CD14-positive monocyte (primary cell): ENCODE measurements at regions not wholly inside any gene's neighbourhood (a gene's known extent, or its start where the extent isn't known, plus 50 kb on each side); places are given as distances from the start of the nearest gene placed in this dataset.

ENCODE experiments used
- DNase-seq, 3 donors: peaks; one replicate each; pipeline ENCODE4 v3.0.0-alpha.2; 2011 to 2022
- H2AFZ ChIP-seq: 2 replicates; pipeline ENCODE4 v1.6.0; 2012; ENCODE audit warnings: mild to moderate bottlenecking, low read depth, low read length, inconsistent platforms; ENCODE audit not compliant: insufficient read depth, poor library complexity, severe bottlenecking
- H3K27ac ChIP-seq, 2 donors: 1 replicate in 1 of 2; 2 replicates in 1 of 2; pipeline ENCODE4 v1.5.1; 2012 to 2013; ENCODE audit warnings: low read length in 2 of 2, control low read depth in 1 of 2, inconsistent platforms in 1 of 2, low read depth in 1 of 2, mild to moderate bottlenecking in 1 of 2
- H3K27me3 ChIP-seq, 2 donors: one replicate each; pipeline versions ENCODE4 v1.6.0 to v1.6.1; 2011 to 2013; ENCODE audit warnings: low read length in 2 of 2; ENCODE audit not compliant: control insufficient read depth in 2 of 2, insufficient read depth in 2 of 2
- H3K36me3 ChIP-seq, 2 donors: replicated peaks in 1 of 2; 1 replicate in 1 of 2; 2 replicates in 1 of 2; pipeline versions ENCODE4 v1.5.1 to v1.6.1; 2012 to 2013; ENCODE audit warnings: low read length in 2 of 2, control low read depth in 1 of 2, inconsistent platforms in 1 of 2, mild to moderate bottlenecking in 1 of 2; ENCODE audit not compliant: insufficient read depth in 2 of 2, control insufficient read depth in 1 of 2
- H3K4me1 ChIP-seq, 2 donors: 1 replicate in 1 of 2; 2 replicates in 1 of 2; pipeline versions ENCODE4 v1.5.1 to v1.6.1; 2012 to 2013; ENCODE audit warnings: low read length in 2 of 2, control low read depth in 1 of 2, inconsistent platforms in 1 of 2, mild to moderate bottlenecking in 1 of 2, moderate library complexity in 1 of 2; ENCODE audit not compliant: insufficient read depth in 2 of 2, control insufficient read depth in 1 of 2
- H3K4me2 ChIP-seq: replicated peaks from 2 replicates; pipeline ENCODE3; 2012; ENCODE audit warnings: low read length, moderate library complexity, mild to moderate bottlenecking; ENCODE audit not compliant: poor library complexity, severe bottlenecking; ENCODE audit errors: extremely low read depth
- H3K4me3 ChIP-seq, 3 experiments: fragments of 200-600 bp in 1 of 3; sonication (generic) in 1 of 3; replicated peaks in 1 of 3; 1 replicate in 2 of 3; 2 replicates in 1 of 3; pipeline ENCODE4 v1.5.1; 2011 to 2013; ENCODE audit warnings: low read length in 3 of 3, mild to moderate bottlenecking in 3 of 3, control low read depth in 2 of 3, low read depth in 2 of 3, inconsistent platforms in 1 of 3, moderate library complexity in 1 of 3
- H3K79me2 ChIP-seq: 2 replicates; pipeline ENCODE4 v1.6.0; 2012; ENCODE audit warnings: mild to moderate bottlenecking, control low read depth, inconsistent platforms, low read length, moderate library complexity; ENCODE audit not compliant: insufficient read depth
- H3K9ac ChIP-seq: 2 replicates; pipeline ENCODE4 v1.6.0; 2017; ENCODE audit warnings: low read length, mild to moderate bottlenecking; ENCODE audit not compliant: insufficient read depth, poor library complexity, severe bottlenecking
- H3K9me3 ChIP-seq, 2 donors: replicated peaks in 1 of 2; 1 replicate in 1 of 2; 2 replicates in 1 of 2; pipeline versions ENCODE4 v1.5.1 to v1.6.1; 2012 to 2013; ENCODE audit warnings: low read length in 2 of 2, control low read depth in 1 of 2; ENCODE audit not compliant: control insufficient read depth in 1 of 2, insufficient read depth in 1 of 2
- H4K20me1 ChIP-seq: 2 replicates; pipeline ENCODE4 v1.6.0; 2012; ENCODE audit warnings: mild to moderate bottlenecking, low read length, control low read depth, moderate library complexity; ENCODE audit not compliant: insufficient read depth
- H3K27ac Mint-ChIP-seq, 7 donors: one replicate each; pipeline ENCODE4 v1.8.0; 2020; ENCODE audit warnings: mild to moderate bottlenecking in 7 of 7, mixed read lengths in 7 of 7, moderate library complexity in 6 of 7, inconsistent platforms in 2 of 7
- H3K27me3 Mint-ChIP-seq, 3 donors: one replicate each; pipeline ENCODE4 v1.8.0; 2021 to 2022; ENCODE audit warnings: low read depth in 3 of 3, mild to moderate bottlenecking in 3 of 3, mixed read lengths in 3 of 3, moderate library complexity in 3 of 3, inconsistent platforms in 1 of 3
- H3K36me3 Mint-ChIP-seq, 2 donors: one replicate each; pipeline ENCODE4 v1.8.0; 2020; ENCODE audit warnings: mixed read lengths in 2 of 2, inconsistent platforms in 1 of 2, mild to moderate bottlenecking in 1 of 2
- H3K4me1 Mint-ChIP-seq: one replicate; pipeline ENCODE4 v1.8.0; 2020; ENCODE audit warnings: mild to moderate bottlenecking, mixed read lengths
- H3K4me3 Mint-ChIP-seq, 2 donors: one replicate each; pipeline ENCODE4 v1.8.0; 2020; ENCODE audit warnings: mild to moderate bottlenecking in 2 of 2, mixed read lengths in 2 of 2, moderate library complexity in 1 of 2
- H3K9me3 Mint-ChIP-seq, 7 donors: one replicate each; pipeline ENCODE4 v1.8.0; 2020 to 2022; ENCODE audit warnings: mixed read lengths in 7 of 7, mild to moderate bottlenecking in 6 of 7, moderate library complexity in 6 of 7, inconsistent platforms in 2 of 7
- WGBS: methylation state at CpG from one replicate; pipeline ENCODE4 v1.1.5; 2013; ENCODE audit warnings: missing lambda C conversion rate; ENCODE audit not compliant: insufficient coverage; 5-methylcytosine and 5-hydroxymethylcytosine counted together
- intact Hi-C, 2 donors: fragments of 100-400 bp; cut with micrococcal nuclease; formaldehyde crosslinking; loops; one replicate each; pipeline versions ENCODE4 v1.15.0 to v1.15.1; 2023
- TF ChIP-seq, protein P1 (sequence below): fragments of 200-600 bp; IDR thresholded peaks from one replicate; pipeline ENCODE4 v1.8.0; 2022; ENCODE audit warnings: antibody characterized with exemption, mild to moderate bottlenecking

DNA sequence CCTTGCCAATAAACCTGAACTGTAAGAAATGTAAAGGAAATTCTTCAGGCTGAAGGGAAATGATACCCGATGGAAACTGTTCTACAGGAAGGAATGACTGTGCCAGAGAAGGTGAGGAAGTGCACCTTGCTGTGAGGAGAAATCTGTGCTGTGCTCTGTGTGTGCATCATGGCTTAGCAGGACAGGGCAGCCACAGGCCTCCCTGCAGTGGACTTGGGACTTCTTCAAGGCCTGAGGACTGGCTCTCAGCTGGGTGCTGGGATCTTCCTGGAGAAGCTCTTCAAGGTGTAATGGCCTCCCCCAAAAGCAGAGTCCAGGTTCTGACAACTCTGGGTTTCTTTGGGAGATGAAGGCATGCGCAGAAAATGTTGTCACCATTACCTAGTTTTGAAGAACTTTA, 145.1 kb downstream of the UQCRFS1 start:
- intact Hi-C loops, result no loop called here
- H3K4me3 Mint-ChIP-seq, result no peak overlapping the region
- TF ChIP-seq, protein P1, sequence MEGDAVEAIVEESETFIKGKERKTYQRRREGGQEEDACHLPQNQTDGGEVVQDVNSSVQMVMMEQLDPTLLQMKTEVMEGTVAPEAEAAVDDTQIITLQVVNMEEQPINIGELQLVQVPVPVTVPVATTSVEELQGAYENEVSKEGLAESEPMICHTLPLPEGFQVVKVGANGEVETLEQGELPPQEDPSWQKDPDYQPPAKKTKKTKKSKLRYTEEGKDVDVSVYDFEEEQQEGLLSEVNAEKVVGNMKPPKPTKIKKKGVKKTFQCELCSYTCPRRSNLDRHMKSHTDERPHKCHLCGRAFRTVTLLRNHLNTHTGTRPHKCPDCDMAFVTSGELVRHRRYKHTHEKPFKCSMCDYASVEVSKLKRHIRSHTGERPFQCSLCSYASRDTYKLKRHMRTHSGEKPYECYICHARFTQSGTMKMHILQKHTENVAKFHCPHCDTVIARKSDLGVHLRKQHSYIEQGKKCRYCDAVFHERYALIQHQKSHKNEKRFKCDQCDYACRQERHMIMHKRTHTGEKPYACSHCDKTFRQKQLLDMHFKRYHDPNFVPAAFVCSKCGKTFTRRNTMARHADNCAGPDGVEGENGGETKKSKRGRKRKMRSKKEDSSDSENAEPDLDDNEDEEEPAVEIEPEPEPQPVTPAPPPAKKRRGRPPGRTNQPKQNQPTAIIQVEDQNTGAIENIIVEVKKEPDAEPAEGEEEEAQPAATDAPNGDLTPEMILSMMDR, result no peak
- H3K9me3 Mint-ChIP-seq, result peaks cover 0 to 17% (median 5%) of the 10 kb centered on the region in 7 donors
- Histone ChIP-seq H3K79me2 (no peaks in the 10 kb centered on the region), H2AFZ (no peak overlapping the region), H3K27ac (no peak overlapping the region), H3K36me3 (no peaks in the 10 kb centered on the region), H4K20me1 (no peaks in the 10 kb centered on the region), H3K27me3 (no peaks in the 10 kb centered on the region), H3K9me3 (peaks cover 0 to 6% of the 10 kb centered on the region in 2 donors), H3K4me2 (no peak overlapping the region), H3K4me3 (no peak overlapping the region), H3K4me1 (no peaks in the 10 kb centered on the region), H3K9ac (no peak overlapping the region)
- WGBS, result 90% methylated on average over 1 of the region's 2 CpGs
- no peaks in the 10 kb centered on the region for H3K36me3 Mint-ChIP-seq
- H3K27me3 Mint-ChIP-seq, result peaks cover under 1 to 3% (median 2%) of the 10 kb centered on the region in 3 donors
- H3K27ac Mint-ChIP-seq, result no peak overlapping the region
- H3K4me1 Mint-ChIP-seq, result no peaks in the 10 kb centered on the region
- DNase-seq, result no peak

DNA sequence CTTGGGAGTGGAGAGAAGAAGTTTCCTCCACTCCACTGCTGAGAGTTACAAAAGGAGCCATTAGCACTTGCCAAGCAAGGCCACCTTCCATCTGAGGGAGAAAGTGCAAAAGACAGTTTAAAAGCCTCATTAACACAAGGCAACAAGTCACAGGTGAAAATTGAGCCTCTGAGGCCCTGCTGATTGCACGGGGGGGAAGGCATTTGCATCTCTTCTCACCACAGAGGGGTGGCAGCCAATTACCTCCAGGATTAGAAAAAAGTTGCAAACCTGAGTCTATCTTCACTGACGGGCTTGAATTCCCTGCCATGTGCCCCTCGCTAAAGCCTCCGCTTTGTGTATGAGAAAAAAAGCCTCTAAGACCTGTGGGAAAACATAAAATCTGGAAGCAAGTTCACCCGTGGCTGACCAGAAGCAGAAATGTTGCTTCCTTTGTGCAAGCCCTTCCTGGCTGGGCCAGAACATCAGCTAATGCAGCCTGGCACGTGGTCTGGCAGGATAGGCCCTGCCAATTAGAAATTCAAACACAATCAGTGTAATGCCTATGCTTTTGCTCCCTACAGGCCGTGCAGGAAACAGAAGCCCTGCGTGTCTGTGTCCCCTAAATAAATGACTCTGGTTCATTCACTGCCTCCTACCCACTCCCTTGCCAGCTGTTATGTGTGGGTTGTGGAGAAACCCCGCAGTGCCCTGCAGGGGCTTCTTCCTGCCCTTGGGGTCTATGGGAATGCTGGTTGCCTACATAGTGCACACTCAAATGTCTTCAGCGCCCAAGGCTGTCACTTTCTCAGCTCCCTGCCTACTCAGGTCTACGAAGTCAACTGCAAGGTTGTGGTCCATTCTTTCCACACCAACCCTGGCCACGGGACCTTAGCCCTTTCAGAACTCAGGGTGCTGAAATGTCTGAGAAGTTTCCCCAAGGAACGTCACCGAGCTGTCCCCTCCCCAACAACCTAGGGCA, 150.2 kb downstream of the UQCRFS1 start:
- peak overlapping the region in 1 of 7 donors; percentile 42 for H3K27ac Mint-ChIP-seq
- Histone ChIP-seq H3K9me3 (peaks cover 0 to 5% of the 10 kb centered on the region in 2 donors), H3K27ac (no peak overlapping the region), H3K4me2 (no peak overlapping the region), H3K9ac (no peak overlapping the region), H3K79me2 (no peaks in the 10 kb centered on the region), H3K4me1 (no peaks in the 10 kb centered on the region), H3K4me3 (no peak overlapping the region), H3K27me3 (no peaks in the 10 kb centered on the region), H2AFZ (no peak overlapping the region), H4K20me1 (no peaks in the 10 kb centered on the region), H3K36me3 (no peaks in the 10 kb centered on the region)
- no peak for DNase-seq
- 30% methylated on average over 8 of the region's 14 CpGs for WGBS
- peaks cover 0 to 21% (median 11%) of the 10 kb centered on the region in 7 donors for H3K9me3 Mint-ChIP-seq
- intact Hi-C loops, result no loop called here
- TF ChIP-seq, protein P1, result no peak
- no peaks in the 10 kb centered on the region for H3K4me1 Mint-ChIP-seq
- no peak overlapping the region for H3K4me3 Mint-ChIP-seq
- H3K36me3 Mint-ChIP-seq, result no peaks in the 10 kb centered on the region
- peaks cover 2 to 4% (median 2%) of the 10 kb centered on the region in 3 donors for H3K27me3 Mint-ChIP-seq
